ENCODE measurements at regions not wholly inside any gene's neighbourhood (a gene's known extent, or its start where the extent isn't known, plus 50 kb on each side); places are given as distances from the start of the nearest gene placed in this dataset.

GRCh38 chr18:24763765-24764513 is 303.5 kb downstream of the HRH4 start:
- no peak overlapping the region for H2BK120ac ChIP-seq (ENCODE audit: low read depth, low read length, poor library complexity, severe bottlenecking)
- H3K27ac Mint-ChIP-seq: no peak overlapping the region
- no peak overlapping the region for H3K23ac ChIP-seq (ENCODE audit: insufficient read length, low read depth, low read length)
- no peaks in the 10 kb centered on the region for H3K4me1 ChIP-seq (ENCODE audit: insufficient read depth, low read length)
- H3K79me1 ChIP-seq (ENCODE audit: insufficient read depth, low read depth, low read length, poor library complexity, severe bottlenecking): no peaks in the 10 kb centered on the region
- no peak overlapping the region for H4K91ac ChIP-seq (ENCODE audit: insufficient read length, low read depth, low read length)
- H2BK12ac ChIP-seq (ENCODE audit: insufficient read length, low read depth, low read length): no peak overlapping the region
- no peak overlapping the region for H2AFZ ChIP-seq (ENCODE audit: low read length)
- no peak overlapping the region for H4K8ac ChIP-seq (replicated peaks; ENCODE audit: insufficient read length, low read depth, low read length)
- no peaks in the 10 kb centered on the region for H3K23me2 ChIP-seq (ENCODE audit: insufficient read length, low read depth, low read length, poor library complexity, severe bottlenecking)
- WGBS (ENCODE audit: extremely low coverage, insufficient read length, low lambda C conversion rate): no CpG with 5 or more reads among the region's 6 CpGs
- H3K9me3 ChIP-seq (ENCODE audit: control insufficient read depth, low read depth, low read length): no peaks in the 10 kb centered on the region
- DNase-seq: no peak
- peaks cover 0 to 1% of the 10 kb centered on the region in 2 experiments; a peak in 1 of 4 replicates for H3K4me1 Mint-ChIP-seq
- no peak overlapping the region for H2BK15ac ChIP-seq (ENCODE audit: low read depth, low read length)
- no peak overlapping the region for H3K27ac ChIP-seq (ENCODE audit: insufficient read length, low read depth, low read length)
- H3K27me3 Mint-ChIP-seq (ENCODE audit: low read depth): no peaks in the 10 kb centered on the region; the same call in 1 of the 2 replicates
- H3K4me3 Mint-ChIP-seq: no peak overlapping the region
- no peak overlapping the region for H2BK5ac ChIP-seq (ENCODE audit: insufficient read length, low read length)
- H3K9ac ChIP-seq (ENCODE audit: extremely low read depth, insufficient read length, low read length): no peak overlapping the region
- no peak overlapping the region for H3K4me2 ChIP-seq (ENCODE audit: insufficient read depth, insufficient read length, low read length)
- H4K5ac ChIP-seq (ENCODE audit: insufficient read length, low read depth, low read length): no peak overlapping the region
- H3T11ph ChIP-seq (ENCODE audit: low read length): no peak overlapping the region
- H3K36me3 Mint-ChIP-seq (ENCODE audit: insufficient read depth in 1 of 3, low read depth in 3 of 3): peaks cover 0 to 15% (median 7%) of the 10 kb centered on the region in 3 experiments; a peak in 3 of 7 replicates
- no peaks in the 10 kb centered on the region for H4K20me1 ChIP-seq (ENCODE audit: control insufficient read depth, insufficient read depth, insufficient read length)
- no peak overlapping the region for H3K14ac ChIP-seq (ENCODE audit: insufficient read depth, low read length)
- no peaks in the 10 kb centered on the region for H3K79me2 ChIP-seq (ENCODE audit: insufficient read depth, low read length)
- H3K9me3 Mint-ChIP-seq: peaks cover 16 to 18% of the 10 kb centered on the region in 2 experiments
- H3K4ac ChIP-seq (ENCODE audit: low read depth, low read length): no peak overlapping the region
- H3K18ac ChIP-seq (ENCODE audit: insufficient read length, low read depth, low read length): no peak overlapping the region
- H3K27me3 ChIP-seq (ENCODE audit: insufficient read depth, low read length): no peaks in the 10 kb centered on the region
- no peak for TF ChIP-seq CTCF (conservative IDR thresholded peaks at IDR 0.05)
- no peak overlapping the region for H2BK20ac ChIP-seq (ENCODE audit: low read depth, low read length, poor library complexity, severe bottlenecking)
- H3K56ac ChIP-seq (ENCODE audit: insufficient read length, low read depth, low read length): no peak overlapping the region
- H2AK5ac ChIP-seq (ENCODE audit: insufficient read length, low read length): no peak overlapping the region
